HG03565 (cell line): ENCODE measurements at regions not wholly inside any gene's neighbourhood (a gene's known extent, or its start where the extent isn't known, plus 50 kb on each side); places are given as distances from the start of the nearest gene placed in this dataset.
"Not testable (repeated sequence)": the region's sequence is repeated elsewhere in the genome, so short reads cannot be mapped to it uniquely, and the experiment has no call there.

ENCODE experiments used
- ATAC-seq: cut with Tn5 transposase; IDR thresholded peaks from one replicate; pipeline ENCODE4 v1.9.1; 2021; ENCODE audit warnings: mild to moderate bottlenecking, moderate library complexity; ENCODE audit not compliant: unreplicated experiment

DNA sequence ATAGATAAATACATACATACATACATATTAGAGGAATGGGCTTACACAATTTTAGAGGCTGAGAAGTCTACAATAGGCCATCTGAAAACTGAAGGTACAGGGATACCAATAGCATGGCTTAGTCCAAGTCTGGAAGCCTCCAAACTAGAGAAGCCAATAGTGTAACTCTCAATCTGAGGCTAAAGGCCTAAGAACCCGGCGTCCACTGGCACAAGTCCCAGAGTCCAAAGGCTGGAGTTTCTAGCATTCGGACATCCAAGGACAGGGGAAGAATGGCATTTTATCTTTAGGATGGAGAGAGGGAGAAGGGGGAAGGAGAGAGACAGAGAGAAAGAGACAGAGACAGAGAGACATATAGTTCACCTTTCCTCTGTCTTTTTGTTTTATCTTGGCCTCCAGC lies 63.7 kb upstream of the SYT4 start:
- ATAC-seq: no peak

DNA sequence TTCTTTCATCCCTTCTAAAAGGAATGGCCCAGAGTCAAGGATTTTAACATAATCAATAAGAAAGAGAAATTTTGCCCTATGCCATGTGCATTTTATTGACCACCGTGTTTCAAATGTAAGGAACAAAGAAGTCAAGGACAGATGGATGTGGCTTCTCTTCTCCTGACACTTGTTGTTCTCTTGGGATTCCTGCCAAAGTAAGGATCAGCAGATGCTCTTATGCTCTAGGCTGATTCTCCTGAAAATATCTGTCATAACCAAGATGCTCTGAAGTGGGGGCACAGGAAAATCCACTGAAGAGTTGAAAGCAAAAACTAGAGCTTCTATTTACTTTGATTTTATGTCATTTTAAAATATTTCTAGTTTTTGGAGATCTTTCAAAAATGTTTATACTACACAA lies 72.9 kb upstream of the SYT4 start:
- no peak for ATAC-seq

DNA sequence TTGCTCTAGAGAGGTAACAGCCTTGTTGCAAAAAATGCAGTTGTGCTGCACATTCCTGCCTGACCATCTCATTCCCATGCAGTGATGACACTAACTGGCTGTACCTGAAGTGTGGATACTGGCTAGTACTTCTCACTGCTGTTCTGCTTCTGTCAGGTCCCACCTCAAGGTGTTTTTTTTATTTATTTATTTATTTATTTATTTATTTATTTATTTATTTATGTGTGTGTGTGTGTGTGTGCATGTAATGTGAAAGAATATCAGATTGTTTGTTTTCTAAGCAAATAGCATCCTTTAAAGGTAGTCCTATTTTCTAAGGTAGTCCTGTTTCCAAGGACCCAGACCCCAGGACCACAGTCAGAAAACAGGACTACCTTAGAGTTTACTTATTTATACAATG lies 87.2 kb upstream of the SYT4 start:
- ATAC-seq: no peak

DNA sequence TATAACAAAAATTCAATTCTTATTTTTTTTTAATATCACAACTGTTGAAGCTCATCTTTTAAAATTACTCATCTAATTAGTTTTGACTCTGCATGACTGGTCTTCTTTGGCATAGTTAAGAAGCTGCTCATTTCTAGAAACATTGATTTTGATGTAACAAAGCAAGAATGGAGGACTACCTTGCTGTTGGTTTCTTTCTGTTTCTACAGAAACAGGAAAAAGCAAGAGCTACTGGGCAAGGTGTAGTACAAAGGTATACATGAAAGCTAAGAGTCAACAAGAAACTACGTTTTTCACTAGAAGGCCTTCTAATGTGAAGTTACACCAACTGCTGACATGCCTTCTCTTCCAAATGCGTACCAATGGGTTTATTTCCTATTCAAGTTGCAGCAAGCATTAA lies 90.6 kb upstream of the SYT4 start:
- ATAC-seq: no peak

DNA sequence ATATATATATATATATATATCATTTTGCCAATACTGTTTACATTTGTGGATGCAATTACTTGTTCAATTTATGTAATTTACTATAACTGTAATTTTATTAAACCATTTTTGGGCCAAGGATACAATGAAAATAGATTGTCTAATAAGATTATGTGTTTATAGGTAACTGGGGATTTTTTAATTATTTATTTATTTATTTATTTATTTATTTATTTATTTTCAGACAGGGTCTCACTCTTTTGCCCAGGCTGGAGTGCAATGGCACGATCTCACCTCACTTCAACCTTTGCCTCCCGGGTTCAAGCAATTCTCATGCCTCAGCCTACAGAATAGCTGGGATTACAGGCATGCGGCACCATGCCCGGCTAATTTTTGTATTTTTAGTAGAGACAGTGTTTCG lies 92.0 kb upstream of the SYT4 start:
- ATAC-seq: not testable (repeated sequence)

DNA sequence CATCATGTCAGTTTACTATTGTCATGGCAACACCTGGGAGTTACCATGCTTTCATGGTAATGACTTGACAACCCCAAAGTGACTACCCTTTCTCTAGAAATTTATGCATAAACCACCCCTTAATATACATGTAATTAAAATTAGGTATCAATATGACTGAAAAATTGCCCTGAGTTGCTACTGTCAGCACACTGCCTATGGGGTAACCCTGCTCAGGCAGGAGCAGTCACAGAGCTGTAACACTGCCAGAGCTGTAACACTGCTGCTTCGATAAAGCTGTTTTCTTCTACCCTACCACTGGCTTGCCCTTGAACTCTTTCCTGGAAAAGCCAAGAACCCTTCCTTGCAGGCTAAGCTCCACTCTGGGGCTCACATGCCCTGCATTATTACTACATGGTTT lies 95.5 kb upstream of the SYT4 start:
- no peak for ATAC-seq

DNA sequence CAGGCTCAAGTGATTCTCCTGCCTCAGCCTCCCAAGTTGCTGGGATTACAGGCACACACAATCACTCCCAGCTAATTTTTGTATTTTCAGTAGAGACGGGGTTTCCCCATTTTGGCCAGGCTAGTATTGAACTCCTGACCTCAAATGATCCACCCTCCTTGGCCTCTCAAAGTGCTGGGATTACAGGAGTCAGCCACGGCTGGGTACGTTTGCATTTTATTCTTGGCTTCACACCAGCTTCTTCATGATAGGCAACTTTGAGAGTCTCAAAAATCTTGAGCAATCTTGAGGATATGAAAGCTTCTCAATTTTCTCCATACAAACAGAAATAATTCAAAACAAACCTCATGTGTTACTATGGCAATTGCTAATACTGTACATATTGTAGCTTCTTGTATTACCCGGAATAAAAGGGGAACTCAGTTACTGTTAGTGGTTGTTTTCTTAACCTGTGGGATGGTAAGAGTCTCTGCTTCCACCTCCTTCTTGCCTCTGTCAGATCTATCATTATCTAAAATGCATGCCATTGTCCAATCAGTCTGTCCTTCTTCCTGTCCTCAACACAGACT lies 102.9 kb upstream of the SYT4 start:
- ATAC-seq: no peak

DNA sequence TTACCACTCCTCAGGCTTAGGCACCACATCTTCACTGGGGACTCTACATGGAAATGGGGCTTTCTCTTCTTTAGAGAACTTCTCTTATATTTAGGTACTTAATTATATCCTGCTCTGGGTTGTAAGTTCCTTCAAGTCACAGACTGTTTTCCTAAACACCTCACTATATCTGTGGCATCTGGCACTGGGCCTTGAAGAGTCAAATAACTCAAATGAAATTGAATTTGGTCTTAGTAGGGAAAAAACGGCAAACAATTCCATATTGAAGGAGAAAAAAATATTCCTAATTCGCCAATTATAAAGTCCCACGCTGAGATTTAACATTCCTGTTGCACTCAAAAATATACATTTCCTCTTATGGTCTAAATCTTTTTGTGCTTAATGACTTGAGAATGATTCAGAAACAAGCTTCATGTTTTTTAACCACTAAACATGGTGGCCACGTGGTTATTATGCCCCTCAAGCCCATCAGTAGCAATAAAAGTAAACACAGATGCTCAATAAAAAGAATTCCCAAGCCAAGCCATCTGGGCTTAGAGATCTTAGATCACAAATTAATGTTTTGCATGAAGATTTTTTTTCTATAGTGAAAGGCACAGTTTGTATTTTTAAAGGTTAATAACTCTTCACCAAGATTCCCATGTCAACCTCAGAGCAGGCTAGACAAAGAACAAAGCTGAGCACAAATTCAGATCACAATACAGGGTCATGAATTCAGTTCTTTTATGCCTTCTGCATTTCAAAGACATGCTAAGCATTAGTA lies 105.5 kb upstream of the SYT4 start:
- no peak for ATAC-seq

DNA sequence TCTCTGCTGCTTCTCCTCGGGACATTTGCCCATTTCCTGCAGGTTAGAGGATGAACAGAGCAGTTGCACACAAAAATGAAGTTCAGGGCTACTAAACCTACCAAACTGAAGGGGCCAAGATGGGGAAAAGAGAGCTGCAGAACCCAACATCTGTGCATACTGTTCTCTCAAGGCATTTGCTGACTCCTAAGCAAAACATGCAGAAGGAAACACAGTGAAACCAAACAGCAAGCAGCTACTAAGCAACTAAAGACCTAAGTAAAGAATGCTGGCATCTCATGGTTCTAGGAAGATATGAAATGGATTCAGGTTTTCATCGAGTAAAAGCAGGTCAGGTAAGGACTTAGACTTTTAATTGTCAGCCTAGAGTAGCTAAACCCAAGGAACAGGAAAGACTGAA lies 111.9 kb upstream of the SYT4 start:
- no peak for ATAC-seq

DNA sequence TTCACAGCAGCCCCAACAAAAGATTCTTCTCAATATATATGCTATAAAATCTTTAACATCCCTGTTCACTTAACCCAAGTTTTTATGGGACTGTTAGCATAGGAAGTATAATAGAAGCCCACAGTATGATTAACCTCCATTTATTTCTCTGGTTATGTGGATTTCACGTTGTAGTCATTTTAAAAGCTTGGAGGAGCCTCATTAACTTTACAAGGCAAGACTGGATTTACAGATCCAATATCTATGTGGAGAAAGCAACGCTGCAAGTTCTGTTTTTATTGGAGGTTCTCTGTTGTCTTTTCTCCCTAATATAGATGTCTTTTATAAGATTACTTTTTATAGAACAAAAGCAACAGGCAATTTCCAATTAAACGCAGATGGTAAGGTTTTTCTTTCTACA lies 114.9 kb upstream of the SYT4 start:
- no peak for ATAC-seq

DNA sequence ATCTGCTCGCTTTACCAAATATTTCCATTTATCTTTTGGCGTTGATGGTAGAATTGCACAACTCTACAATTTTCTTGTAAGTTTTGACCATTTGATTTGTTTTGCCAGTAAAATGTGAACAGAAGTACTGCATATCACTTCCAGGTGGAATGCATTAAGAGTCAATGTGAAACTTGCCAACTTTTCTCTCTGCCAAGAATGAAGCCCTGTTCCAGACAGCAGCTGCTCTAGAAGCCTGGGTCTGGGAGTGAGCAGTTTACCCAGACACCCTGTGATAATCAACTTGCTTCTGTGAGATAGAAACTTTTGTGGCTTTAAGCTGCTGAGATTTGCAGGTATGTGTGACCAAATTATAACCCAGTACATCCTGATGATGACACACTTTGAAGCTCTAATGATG lies 115.9 kb upstream of the SYT4 start:
- ATAC-seq: no peak

DNA sequence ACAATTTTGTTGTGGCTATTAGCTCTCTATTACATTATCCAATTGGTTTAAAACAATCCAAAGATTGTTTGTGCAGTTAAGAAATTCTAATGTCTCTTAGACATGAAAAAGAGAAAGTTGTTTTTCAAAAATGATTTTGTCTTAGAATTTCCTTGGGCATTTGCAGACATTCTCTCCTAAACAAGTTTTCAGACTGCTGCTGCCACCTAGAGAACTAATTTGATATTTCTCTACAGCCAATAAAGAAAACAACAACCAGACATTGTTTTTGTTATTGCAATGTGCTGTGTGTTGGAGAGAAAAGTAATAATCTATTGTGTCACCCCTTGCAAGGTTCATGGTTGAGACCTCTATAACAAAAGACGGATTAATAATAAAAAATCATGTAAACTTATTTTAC lies 119.0 kb upstream of the SYT4 start:
- ATAC-seq: no peak

DNA sequence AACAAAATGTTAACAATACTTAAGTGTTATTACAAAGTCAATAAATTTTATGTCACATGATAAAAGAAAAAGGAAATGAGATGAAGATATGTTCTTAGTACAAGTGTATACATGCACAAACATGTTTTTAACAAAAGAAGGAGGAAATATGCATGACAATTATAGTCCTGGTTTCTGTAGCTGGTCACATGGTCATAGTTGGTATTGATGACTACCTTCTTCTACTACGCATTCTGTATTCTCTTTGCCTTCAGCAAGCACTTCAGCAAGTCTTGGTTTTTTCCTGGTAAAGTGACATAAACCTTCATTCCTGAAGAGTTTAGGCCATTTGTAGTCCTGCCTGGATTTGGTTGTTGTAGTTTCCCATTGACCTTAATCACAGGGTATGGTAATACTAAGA lies 121.3 kb upstream of the SYT4 start:
- no peak for ATAC-seq

DNA sequence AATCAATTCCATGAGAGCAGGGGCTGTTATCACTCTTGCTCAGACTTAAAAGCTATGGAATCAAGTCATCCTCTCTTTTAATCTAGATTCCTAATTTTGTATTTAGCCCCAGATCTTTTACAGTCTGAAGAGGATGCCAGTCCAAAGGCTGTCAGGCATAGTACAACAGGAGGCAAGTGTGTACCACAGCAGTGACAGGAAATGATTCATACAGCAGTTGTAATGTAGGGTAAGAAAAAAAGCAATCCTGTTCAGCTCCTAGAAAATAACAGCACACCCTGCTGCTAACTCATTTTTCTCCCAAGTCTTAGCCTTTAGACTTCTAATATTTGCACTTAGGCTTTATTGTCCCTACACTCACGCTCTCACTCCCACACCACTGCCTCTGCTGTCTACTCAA lies 127.8 kb upstream of the SYT4 start:
- ATAC-seq: no peak

DNA sequence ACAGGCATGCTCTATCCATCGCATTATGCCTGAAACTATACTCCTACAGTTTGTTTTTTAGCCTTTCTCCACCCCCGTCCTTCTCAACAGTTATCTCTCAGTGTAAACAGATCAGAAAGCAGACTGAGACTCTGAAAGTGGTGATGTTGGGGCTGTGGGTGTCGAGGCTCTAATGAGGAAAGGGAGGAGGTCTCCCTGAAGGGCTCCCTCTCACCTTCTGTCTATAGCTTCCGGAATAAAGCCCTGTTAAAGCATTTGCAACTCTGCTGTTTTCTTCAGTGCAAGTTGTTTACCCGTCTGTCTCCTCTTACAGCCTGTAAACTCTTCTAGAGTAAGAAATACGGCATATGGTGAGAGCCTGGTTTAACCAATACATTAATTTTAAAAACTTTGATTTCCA lies 136.7 kb upstream of the SYT4 start:
- ATAC-seq: no peak

DNA sequence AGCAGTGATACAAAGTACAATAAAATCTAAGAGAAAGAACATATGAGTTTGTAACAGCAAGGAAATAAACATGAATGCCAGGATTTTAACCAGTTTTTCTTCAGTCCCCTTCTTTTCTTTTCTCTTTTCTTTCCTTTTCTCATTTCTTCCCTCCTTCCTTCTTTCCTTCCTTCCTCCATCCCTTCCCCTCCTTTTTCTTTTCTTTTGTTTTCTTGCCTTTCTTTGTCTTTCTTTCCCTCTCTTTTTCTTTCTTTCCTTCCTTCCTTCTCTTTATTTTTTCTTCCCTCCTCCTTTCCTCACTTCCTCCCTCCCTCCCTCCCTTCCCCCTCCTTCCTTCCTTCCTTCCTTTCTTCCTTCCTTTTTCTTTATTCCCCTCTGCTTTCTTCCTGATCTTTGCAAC lies 142.8 kb upstream of the SYT4 start:
- ATAC-seq: no peak

DNA sequence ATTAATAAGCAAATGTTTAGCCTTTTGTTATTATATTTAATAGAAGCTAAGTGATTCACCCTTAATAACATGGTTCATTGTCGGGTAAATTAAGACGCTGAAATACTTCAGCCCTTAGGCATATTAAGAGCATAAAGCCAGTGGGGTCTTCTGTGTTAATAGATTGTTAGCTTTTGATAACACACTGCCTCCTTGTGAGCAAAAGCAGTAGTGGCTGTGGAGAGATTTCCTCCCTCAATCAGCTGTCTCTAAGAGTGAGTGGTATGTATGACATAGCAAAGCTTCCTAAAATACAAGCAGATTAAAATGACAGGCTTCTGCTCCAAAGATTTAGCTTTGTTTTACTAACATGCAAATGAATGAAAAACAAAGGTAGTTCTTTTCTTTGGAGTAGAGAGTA lies 143.7 kb upstream of the SYT4 start:
- ATAC-seq: no peak

DNA sequence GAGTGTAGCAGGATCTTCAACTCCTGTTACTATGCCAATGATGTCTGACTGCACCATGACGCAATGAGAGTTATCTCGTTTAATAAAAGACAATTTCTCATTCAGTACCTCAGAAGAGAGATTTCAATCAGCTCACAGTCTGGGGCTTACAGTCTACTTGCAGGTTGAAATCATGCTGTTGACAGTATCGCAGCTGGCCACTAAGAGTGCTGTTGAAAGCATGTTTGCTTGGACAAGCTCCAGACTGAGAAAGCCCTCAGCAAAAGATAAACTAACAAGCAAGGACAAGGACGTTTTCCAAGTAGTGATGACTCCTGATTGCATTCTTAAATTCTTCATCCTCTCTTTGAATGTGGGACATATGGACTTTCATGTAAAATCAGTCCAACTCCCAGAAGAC lies 145.2 kb upstream of the SYT4 start:
- no peak for ATAC-seq

DNA sequence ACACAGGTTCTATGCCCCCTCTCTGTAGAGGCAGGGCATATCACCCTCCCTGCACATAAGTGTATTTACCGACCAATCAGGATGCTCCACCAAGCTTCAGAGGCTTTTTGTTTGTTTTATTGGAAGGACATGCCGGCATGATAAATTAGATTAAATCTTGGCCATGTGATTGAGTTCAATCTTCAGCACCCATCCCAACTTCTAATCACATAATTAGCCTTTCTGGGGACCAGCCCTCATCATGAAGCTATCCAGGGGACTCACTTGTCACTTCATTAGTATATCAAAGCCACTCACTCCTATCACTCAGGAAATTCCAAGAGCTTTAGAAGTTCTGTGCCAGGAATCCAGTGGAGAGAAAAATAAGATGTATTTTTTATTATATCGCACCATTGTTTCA lies 158.6 kb upstream of the SYT4 start:
- ATAC-seq: no peak

DNA sequence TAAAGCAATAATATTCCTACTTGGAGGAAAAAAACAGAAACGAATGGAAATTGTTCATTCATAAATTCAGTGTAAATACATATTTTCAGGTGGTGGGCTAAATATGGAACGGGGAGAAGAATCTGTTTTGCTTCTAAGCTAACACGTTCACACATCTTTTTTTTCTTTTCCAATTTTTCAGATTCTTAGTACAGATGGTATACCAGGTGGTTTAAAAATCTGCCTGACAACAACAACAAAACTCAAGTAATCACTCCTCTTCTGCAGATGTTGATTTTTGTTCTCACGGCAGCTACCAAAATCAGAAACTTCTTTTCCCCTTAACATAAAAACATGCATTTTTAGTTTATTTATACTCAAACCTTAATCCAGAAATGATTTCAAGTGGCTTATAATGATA lies 164.8 kb upstream of the SYT4 start:
- ATAC-seq: no peak

DNA sequence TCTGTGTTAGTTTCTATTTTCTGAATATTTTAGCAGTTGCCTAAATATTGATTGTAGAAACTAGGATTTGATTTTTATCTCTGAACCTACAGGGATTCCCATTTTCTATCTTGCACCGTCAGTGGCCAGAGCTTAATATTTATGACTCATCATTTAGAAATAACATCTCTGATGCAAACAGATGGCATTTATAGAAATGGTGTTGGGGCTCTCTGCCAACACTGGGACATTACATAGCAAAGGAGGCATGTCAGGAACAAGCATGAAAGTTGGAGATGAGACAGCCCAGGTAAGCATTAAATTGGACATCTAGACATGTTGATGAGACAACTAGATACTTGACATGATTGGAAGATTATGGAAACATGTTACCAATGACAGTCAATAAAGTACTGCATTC lies 165.3 kb upstream of the SYT4 start:
- ATAC-seq: no peak

DNA sequence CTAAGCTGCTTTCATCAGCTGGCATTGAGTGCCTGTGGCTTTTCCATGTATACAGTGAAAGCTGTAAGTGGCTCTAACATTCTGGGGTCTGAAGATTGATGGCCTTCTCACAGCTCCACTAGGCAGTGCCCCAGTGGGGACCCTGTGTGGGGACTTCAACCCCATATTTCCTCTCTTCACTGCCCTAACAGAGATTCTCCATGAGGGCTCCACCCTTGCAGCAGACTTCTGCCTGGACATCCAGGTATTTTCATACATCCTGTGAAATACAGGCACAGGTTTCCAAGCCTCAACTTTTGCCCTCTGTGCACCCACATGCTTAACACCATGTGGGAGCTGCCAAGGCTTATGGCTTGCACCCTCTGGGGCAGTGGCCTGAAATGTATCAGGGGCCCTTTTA lies 188.2 kb upstream of the SYT4 start:
- no peak for ATAC-seq

DNA sequence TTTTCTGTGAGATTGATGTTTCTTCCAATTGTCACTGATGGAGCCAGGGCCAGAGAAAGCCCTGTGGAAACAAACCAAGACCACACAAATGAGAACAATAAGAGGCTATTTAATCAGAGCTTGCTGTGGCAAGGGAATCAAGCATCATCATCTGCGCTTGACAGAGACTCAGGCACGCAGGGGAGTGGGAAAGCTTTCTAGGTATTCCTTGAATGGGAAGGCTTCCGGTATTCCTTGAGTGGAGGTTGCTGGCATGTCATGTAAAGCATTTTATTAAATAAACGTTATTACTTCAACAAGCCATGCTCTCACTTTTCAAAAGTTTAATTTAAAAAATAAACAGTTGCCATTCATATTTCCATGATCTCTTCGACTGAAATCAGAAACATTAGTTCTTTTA lies 194.6 kb upstream of the SYT4 start:
- no peak for ATAC-seq
